Ovary (tissue), 3 donors: ENCODE measurements at regions not wholly inside any gene's neighbourhood (a gene's known extent, or its start where the extent isn't known, plus 50 kb on each side); places are given as distances from the start of the nearest gene placed in this dataset.

ENCODE experiments used
- EP300 ChIP-seq: sonication (generic); formaldehyde crosslinking; IDR thresholded peaks from one replicate; pipeline ENCODE4 v1.6.1; 2017; ENCODE audit warnings: antibody characterized with exemption
- POLR2A ChIP-seq: fragments of 450-650 bp; IDR thresholded peaks from one replicate; pipeline ENCODE4 v1.6.1; 2017; ENCODE audit warnings: antibody characterized with exemption, mild to moderate bottlenecking, moderate library complexity
- TF ChIP-seq, protein P1 (sequence below), 3 donors: fragments of 450-650 bp in 2 of 3; fragments of 200-600 bp in 1 of 3; IDR thresholded peaks; one replicate each; pipeline versions ENCODE4 v1.5.1 to v1.8.0; 2016 to 2022; ENCODE audit warnings: antibody characterized with exemption in 3 of 3, mild to moderate bottlenecking in 1 of 3
- donor health status: DM: no; HTN: no; CAD: no.

DNA sequence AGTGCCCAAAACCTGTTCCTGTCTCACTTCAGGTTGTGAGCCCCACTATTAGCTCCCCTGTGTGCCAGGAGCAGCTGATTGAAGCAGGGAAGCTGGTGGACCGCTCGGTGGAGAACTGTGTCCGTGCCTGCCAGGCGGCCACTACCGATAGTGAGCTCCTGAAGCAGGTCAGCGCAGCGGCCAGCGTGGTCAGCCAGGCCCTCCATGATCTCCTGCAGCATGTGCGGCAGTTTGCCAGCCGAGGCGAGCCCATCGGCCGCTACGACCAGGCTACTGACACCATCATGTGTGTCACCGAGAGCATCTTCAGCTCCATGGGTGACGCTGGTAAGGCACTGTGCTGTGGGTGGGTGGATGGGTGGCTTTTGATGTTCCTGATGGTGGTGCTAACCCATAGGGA, 334.1 kb upstream of the TPM1 start:
- TF ChIP-seq, protein P1, sequence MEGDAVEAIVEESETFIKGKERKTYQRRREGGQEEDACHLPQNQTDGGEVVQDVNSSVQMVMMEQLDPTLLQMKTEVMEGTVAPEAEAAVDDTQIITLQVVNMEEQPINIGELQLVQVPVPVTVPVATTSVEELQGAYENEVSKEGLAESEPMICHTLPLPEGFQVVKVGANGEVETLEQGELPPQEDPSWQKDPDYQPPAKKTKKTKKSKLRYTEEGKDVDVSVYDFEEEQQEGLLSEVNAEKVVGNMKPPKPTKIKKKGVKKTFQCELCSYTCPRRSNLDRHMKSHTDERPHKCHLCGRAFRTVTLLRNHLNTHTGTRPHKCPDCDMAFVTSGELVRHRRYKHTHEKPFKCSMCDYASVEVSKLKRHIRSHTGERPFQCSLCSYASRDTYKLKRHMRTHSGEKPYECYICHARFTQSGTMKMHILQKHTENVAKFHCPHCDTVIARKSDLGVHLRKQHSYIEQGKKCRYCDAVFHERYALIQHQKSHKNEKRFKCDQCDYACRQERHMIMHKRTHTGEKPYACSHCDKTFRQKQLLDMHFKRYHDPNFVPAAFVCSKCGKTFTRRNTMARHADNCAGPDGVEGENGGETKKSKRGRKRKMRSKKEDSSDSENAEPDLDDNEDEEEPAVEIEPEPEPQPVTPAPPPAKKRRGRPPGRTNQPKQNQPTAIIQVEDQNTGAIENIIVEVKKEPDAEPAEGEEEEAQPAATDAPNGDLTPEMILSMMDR (IDR thresholded peaks at IDR 0.05), result no peak
- no peak for TF ChIP-seq POLR2A
- TF ChIP-seq EP300, result no peak
